ENCODE measurements at regions not wholly inside any gene's neighbourhood (a gene's known extent, or its start where the extent isn't known, plus 50 kb on each side); places are given as distances from the start of the nearest gene placed in this dataset.

GRCh38 chr7:136057509-136057908 is 80.3 kb upstream of the MTPN start:
- no peak for DNase-seq

GRCh38 chr7:136056651-136057231 is 79.6 kb upstream of the MTPN start:
- DNase-seq = no peak

- no peak for DNase-seq
Observed at GRCh38 chr7:136055266-136055665, 78.1 kb upstream of the MTPN start.

- no peak for DNase-seq
Observed at GRCh38 chr7:136053689-136054485, 76.7 kb upstream of the MTPN start.

DNA sequence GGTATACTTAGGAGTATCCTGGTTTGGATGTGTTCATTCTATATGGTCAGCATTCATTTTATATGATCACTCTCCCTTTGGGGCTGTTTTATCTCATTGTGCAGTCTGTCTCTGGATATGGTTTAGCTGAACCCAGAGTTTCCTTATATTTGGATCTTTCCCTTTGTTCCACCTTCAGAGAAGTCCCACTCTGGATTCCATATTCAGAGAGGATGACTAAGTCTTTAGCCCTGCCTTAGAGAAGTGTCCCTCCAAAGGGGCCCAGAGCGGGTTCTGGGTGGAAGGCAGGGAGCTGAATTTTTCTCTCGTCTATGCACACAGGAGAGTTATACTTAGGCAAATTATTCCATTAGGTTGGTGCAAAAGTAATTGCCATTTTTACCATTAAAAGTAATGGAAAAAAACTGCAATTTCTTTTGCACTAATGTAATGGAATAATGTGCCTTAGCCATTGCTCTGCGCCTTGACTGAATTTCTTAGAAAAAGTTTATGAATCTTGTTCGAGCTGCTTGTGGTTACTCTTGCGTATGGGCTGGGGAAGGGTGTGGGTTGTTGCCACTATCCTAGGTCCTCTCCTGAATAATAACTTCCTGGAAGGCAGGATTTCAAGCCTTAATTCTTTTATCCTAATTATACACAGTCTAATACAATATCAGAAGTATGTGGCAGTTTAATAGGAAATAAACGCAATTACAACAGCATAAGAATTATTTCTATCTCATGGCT is 74.2 kb upstream of the MTPN start:
- DNase-seq = no peak

- DNase-seq = no peak
Observed at GRCh38 chr7:136050462-136050847, 73.3 kb upstream of the MTPN start.

GRCh38 chr7:136049818-136050461 is 72.8 kb upstream of the MTPN start:
- DNase-seq = no peak

DNA sequence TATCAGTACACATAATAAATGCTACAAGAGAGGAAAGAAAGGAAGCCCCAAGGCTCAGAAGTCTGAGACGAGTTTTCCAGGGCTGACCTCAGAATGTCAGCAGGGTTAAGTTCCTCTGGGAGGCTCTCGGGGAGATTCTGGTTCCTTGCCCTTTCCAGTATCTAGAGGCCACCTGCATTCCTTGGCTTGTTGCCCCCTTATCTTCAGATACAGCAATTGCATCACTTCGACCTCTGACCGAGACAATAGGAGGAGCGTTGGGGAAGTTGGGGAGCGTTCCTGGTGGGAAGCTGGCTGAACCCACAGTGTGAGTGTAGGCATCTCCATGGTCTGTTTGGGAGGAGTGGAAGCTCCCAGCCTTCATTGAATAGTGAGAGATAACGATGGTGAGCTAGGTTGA is 72.0 kb upstream of the MTPN start:
- no peak for DNase-seq

DNA sequence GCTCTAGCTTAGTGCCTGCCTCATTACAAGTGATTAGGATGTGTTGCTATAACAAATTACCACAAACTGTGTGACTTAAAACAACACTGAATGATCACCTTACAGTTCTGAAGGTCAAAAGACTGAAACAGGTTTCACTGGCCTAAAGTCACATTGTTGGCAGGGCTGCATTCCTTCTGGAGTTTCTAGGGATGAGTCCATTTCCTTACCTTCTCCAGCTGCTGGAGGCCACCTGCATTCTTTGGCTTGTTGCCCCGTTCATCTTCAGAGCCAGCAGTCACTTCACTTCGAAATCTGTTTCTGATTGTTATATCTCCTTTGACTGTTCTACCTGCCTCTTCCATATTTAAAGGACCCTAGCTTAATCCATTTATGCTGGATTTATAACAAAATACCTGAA is 69.4 kb upstream of the MTPN start:
- no peak for DNase-seq

GRCh38 chr7:136045992-136046391 is 68.8 kb upstream of the MTPN start:
- DNase-seq = no peak

GRCh38 chr7:136045181-136045580 is 68.0 kb upstream of the MTPN start:
- no peak for DNase-seq

- DNase-seq = no peak
Observed at GRCh38 chr7:136039577-136040345, 62.6 kb upstream of the MTPN start.

- no peak for DNase-seq
Observed at GRCh38 chr7:136036336-136036735, 59.2 kb upstream of the MTPN start.

DNA sequence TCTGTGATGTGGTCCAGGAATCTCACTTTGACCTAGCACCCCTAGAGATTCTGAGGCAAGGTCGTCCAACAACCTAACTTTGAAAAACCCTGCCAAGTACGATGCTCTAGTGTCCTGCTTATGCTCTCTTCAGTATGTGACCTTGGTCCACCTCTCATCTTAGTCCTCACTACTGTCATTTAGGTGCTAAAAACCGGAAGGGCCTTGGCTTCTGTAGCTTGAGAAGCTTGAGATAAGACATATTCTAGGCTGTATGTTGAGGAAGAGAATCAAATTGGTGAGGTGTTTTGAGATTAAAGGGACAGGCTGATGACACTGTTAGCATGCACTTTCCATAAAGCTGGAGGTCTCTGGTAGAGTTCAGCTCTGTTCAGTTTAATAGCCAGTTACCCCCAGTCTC is 57.0 kb upstream of the MTPN start:
- no peak for DNase-seq

GRCh38 chr7:136033413-136034031 is 56.4 kb upstream of the MTPN start:
- no peak for DNase-seq

DNA sequence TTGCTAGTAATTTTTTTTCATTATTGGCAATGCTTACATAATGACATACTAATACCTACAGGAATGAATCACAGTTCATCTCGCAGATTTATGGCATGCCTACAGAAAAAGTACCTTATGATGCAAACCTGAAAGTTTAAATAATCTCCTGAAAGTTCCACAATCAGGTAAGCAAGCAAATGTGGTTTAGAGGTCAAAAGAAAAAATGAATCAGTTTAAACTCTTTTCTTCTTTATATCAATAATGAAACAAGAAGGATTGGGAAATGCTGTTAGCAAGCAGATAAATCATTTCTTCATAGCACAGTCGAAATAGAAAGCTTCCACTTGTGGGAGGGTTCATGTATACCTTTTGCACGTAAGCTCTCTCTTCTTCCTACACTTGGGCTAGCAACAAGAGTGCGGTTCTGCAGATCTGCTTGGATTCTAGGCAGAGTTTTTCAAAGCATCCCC is 53.7 kb upstream of the MTPN start:
- no peak for DNase-seq

GRCh38 chr7:136030330-136030729 is 53.2 kb upstream of the MTPN start:
- no peak for DNase-seq

GRCh38 chr7:136027160-136027559 is 50.0 kb upstream of the MTPN start:
- no peak for DNase-seq

Measured in activated CD4-positive, CD25-positive, alpha-beta regulatory T cell (primary cell).